Vagina (tissue), 2 donors: ENCODE measurements at regions not wholly inside any gene's neighbourhood (a gene's known extent, or its start where the extent isn't known, plus 50 kb on each side); places are given as distances from the start of the nearest gene placed in this dataset.

Source experiments
- CTCF ChIP-seq, 3 experiments: fragments of 450-650 bp in 2 of 3; fragments of 200-600 bp in 1 of 3; sonication (generic) in 1 of 3; IDR thresholded peaks; one replicate each; pipeline ENCODE4 v1.5.1; 2017 to 2019; ENCODE audit warnings: antibody characterized with exemption in 3 of 3, mild to moderate bottlenecking in 2 of 3, moderate library complexity in 2 of 3
- POLR2AphosphoS5 ChIP-seq, 2 donors: sonication (generic); formaldehyde crosslinking; IDR thresholded peaks; one replicate each; pipeline ENCODE4 v1.9.0; 2017; ENCODE audit warnings: antibody characterized with exemption in 2 of 2, mild to moderate bottlenecking in 2 of 2, low read depth in 1 of 2; ENCODE audit not compliant: insufficient read depth in 1 of 2

- TF ChIP-seq CTCF (IDR thresholded peaks at IDR 0.05) = no peak
- TF ChIP-seq POLR2AphosphoS5 (IDR thresholded peaks at IDR 0.05; ENCODE audit: insufficient read depth in 1 of 2, low read depth in 1 of 2) = no peak
Measured at GRCh38 chr12:3354586-3354985, 136.4 kb upstream of the PRMT8 start.
